ENCODE measurements at regions not wholly inside any gene's neighbourhood (a gene's known extent, or its start where the extent isn't known, plus 50 kb on each side); places are given as distances from the start of the nearest gene placed in this dataset.

- DNase-seq (ENCODE audit: low read depth), result no peak
Observed at GRCh38 chr20:39163993-39164392, 201.8 kb downstream of the DHX35 start.

- no peak for DNase-seq (ENCODE audit: low read depth)
Observed at GRCh38 chr20:39161900-39162299, 199.8 kb downstream of the DHX35 start.

- no peak for DNase-seq (ENCODE audit: low read depth)
Observed at GRCh38 chr20:39155971-39156370, 193.8 kb downstream of the DHX35 start.

- DNase-seq (ENCODE audit: low read depth), result no peak
Observed at GRCh38 chr20:39152742-39153141, 190.6 kb downstream of the DHX35 start.

- no peak for DNase-seq (ENCODE audit: low read depth)
Observed at GRCh38 chr20:39152126-39152525, 190.0 kb downstream of the DHX35 start.

GRCh38 chr20:39150501-39150900 lies 188.4 kb downstream of the DHX35 start:
- no peak for DNase-seq (ENCODE audit: low read depth)

- no peak for DNase-seq (ENCODE audit: low read depth)
Observed at GRCh38 chr20:39146394-39146793, 184.2 kb downstream of the DHX35 start.

GRCh38 chr20:39145921-39146320 lies 183.8 kb downstream of the DHX35 start:
- no peak for DNase-seq (ENCODE audit: low read depth)

GRCh38 chr20:39144757-39145156 lies 182.6 kb downstream of the DHX35 start:
- DNase-seq (ENCODE audit: low read depth), result no peak

- no peak for DNase-seq (ENCODE audit: low read depth)
Observed at GRCh38 chr20:39142407-39143096, 180.4 kb downstream of the DHX35 start.

- no peak for DNase-seq (ENCODE audit: low read depth)
Observed at GRCh38 chr20:39137299-39137698, 175.2 kb downstream of the DHX35 start.

GRCh38 chr20:39136798-39137197 lies 174.7 kb downstream of the DHX35 start:
- DNase-seq (ENCODE audit: low read depth), result no peak

GRCh38 chr20:39135885-39136544 lies 173.9 kb downstream of the DHX35 start:
- no peak for DNase-seq (ENCODE audit: low read depth)

GRCh38 chr20:39133201-39133600 lies 171.1 kb downstream of the DHX35 start:
- no peak for DNase-seq (ENCODE audit: low read depth)

GRCh38 chr20:39132511-39132910 lies 170.4 kb downstream of the DHX35 start:
- no peak for DNase-seq (ENCODE audit: low read depth)

GRCh38 chr20:39132093-39132492 lies 169.9 kb downstream of the DHX35 start:
- DNase-seq (ENCODE audit: low read depth), result no peak

GRCh38 chr20:39130627-39131026 lies 168.5 kb downstream of the DHX35 start:
- no peak for DNase-seq (ENCODE audit: low read depth)

GRCh38 chr20:39129523-39129922 lies 167.4 kb downstream of the DHX35 start:
- DNase-seq (ENCODE audit: low read depth), result no peak

- DNase-seq (ENCODE audit: low read depth), result peak; percentile 57
Observed at GRCh38 chr20:39124064-39124463, 161.9 kb downstream of the DHX35 start.

- no peak for DNase-seq (ENCODE audit: low read depth)
Observed at GRCh38 chr20:39123185-39123557, 161.0 kb downstream of the DHX35 start.

GRCh38 chr20:39117491-39117890 lies 155.3 kb downstream of the DHX35 start:
- DNase-seq (ENCODE audit: low read depth), result peak; percentile 91

- DNase-seq (ENCODE audit: low read depth), result no peak
Observed at GRCh38 chr20:39116020-39116419, 153.9 kb downstream of the DHX35 start.

GRCh38 chr20:39112178-39112743 lies 150.1 kb downstream of the DHX35 start:
- peak; percentile 70 for DNase-seq (ENCODE audit: low read depth)
